ENCODE measurements at regions not wholly inside any gene's neighbourhood (a gene's known extent, or its start where the extent isn't known, plus 50 kb on each side); places are given as distances from the start of the nearest gene placed in this dataset.

DNA sequence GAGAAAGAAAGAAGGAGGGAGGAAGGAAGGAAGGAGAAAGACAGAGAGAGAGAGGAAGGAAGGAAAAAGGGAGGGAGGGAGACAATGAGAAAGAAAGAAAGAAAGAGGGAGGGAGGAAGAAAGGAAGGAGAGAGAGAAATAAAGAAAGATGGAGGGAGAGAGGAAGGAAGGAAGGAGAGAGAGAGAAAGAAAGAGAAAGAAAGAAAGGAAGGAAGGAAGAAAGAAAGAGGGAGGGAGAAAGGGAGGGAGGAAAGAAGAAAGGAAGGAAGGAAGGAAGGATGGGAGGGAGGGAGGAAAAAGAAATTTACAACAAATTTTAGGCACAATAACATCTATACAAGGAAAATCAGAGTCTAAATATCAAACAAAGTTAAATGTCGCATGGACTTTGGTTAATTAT is 332.6 kb upstream of the KLF6 start:
- TF ChIP-seq CTCF (IDR thresholded peaks at IDR 0.05; ENCODE audit: insufficient read depth, low read length) = no peak
- TF ChIP-seq POLR2AphosphoS5 (IDR thresholded peaks at IDR 0.05; ENCODE audit: low read depth) = no peak
- TF ChIP-seq SPI1 (IDR thresholded peaks at IDR 0.05; ENCODE audit: borderline replicate concordance, low read depth) = no peak
- TF ChIP-seq, protein P1, sequence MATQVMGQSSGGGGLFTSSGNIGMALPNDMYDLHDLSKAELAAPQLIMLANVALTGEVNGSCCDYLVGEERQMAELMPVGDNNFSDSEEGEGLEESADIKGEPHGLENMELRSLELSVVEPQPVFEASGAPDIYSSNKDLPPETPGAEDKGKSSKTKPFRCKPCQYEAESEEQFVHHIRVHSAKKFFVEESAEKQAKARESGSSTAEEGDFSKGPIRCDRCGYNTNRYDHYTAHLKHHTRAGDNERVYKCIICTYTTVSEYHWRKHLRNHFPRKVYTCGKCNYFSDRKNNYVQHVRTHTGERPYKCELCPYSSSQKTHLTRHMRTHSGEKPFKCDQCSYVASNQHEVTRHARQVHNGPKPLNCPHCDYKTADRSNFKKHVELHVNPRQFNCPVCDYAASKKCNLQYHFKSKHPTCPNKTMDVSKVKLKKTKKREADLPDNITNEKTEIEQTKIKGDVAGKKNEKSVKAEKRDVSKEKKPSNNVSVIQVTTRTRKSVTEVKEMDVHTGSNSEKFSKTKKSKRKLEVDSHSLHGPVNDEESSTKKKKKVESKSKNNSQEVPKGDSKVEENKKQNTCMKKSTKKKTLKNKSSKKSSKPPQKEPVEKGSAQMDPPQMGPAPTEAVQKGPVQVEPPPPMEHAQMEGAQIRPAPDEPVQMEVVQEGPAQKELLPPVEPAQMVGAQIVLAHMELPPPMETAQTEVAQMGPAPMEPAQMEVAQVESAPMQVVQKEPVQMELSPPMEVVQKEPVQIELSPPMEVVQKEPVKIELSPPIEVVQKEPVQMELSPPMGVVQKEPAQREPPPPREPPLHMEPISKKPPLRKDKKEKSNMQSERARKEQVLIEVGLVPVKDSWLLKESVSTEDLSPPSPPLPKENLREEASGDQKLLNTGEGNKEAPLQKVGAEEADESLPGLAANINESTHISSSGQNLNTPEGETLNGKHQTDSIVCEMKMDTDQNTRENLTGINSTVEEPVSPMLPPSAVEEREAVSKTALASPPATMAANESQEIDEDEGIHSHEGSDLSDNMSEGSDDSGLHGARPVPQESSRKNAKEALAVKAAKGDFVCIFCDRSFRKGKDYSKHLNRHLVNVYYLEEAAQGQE (IDR thresholded peaks at IDR 0.05; ENCODE audit: insufficient replicate concordance, low read depth) = no peak
- no peak for TF ChIP-seq GABPA (IDR thresholded peaks at IDR 0.05; ENCODE audit: low read depth)
